Type B pancreatic cell (in vitro differentiated cells): ENCODE measurements at regions not wholly inside any gene's neighbourhood (a gene's known extent, or its start where the extent isn't known, plus 50 kb on each side); places are given as distances from the start of the nearest gene placed in this dataset.

Source experiments
- DNase-seq: peaks from one replicate; pipeline ENCODE4 v3.0.0; 2021; ENCODE audit warnings: mixed read lengths; ENCODE audit not compliant: unreplicated experiment; ENCODE audit errors: extremely low spot score
- H3K27ac Mint-ChIP-seq: 2 replicates; pipeline ENCODE4 v1.8.0; 2021; ENCODE audit warnings: mild to moderate bottlenecking, mixed read lengths
- H3K27me3 Mint-ChIP-seq: 2 replicates; pipeline ENCODE4 v1.8.0; 2021; ENCODE audit warnings: mixed read lengths
- H3K36me3 Mint-ChIP-seq: 2 replicates; pipeline ENCODE4 v1.8.0; 2021; ENCODE audit warnings: mixed read lengths
- H3K4me1 Mint-ChIP-seq: one replicate; pipeline ENCODE4 v1.8.0; 2021; ENCODE audit warnings: mixed read lengths; ENCODE audit not compliant: unreplicated experiment
- H3K4me3 Mint-ChIP-seq: 2 replicates; pipeline ENCODE4 v1.8.0; 2021; ENCODE audit warnings: mild to moderate bottlenecking, mixed read lengths
- H3K9me3 Mint-ChIP-seq: 2 replicates; pipeline ENCODE4 v1.8.0; 2021; ENCODE audit warnings: mixed read lengths
- TF ChIP-seq, protein P1 (sequence below): fragments of 200-600 bp; sonication (generic); conservative IDR thresholded peaks from 2 replicates; pipeline ENCODE4 v1.5.0; 2021; ENCODE audit warnings: antibody characterized with exemption, mild to moderate bottlenecking

DNA sequence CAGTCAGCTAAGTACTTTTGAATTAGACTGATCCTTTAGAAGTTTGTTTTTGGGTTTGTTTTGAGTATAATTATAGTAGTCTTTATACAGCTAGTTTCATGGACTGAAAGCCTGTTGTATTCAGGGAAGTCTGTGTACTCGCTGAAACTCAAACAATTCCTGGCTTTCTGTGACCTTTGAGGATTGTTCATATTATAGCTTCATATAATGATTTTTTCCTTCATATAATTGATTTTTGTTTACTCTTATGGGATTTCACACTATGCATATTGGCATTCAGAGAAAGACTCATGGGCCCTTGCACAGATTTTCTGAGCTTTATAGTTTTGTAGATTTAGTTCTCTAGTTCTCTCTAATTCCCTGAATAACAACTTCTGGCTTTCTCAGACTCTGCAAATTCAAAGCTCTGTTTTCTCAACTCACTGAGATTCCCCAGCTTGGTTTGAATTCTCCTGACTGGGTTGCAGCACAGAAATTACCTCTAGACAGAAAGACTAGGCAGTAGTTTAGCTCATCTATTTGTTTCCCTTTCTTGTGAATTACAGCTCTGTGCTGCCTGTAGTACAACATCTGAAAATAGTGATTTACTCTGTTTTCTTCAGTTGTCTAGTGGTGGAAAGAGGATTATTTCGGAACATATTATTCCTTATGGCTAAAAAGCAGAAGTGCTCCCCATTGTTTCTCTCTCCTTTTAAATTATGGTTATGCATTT, 495.9 kb upstream of the CNTNAP5 start:
- TF ChIP-seq, protein P1, sequence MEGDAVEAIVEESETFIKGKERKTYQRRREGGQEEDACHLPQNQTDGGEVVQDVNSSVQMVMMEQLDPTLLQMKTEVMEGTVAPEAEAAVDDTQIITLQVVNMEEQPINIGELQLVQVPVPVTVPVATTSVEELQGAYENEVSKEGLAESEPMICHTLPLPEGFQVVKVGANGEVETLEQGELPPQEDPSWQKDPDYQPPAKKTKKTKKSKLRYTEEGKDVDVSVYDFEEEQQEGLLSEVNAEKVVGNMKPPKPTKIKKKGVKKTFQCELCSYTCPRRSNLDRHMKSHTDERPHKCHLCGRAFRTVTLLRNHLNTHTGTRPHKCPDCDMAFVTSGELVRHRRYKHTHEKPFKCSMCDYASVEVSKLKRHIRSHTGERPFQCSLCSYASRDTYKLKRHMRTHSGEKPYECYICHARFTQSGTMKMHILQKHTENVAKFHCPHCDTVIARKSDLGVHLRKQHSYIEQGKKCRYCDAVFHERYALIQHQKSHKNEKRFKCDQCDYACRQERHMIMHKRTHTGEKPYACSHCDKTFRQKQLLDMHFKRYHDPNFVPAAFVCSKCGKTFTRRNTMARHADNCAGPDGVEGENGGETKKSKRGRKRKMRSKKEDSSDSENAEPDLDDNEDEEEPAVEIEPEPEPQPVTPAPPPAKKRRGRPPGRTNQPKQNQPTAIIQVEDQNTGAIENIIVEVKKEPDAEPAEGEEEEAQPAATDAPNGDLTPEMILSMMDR, result no peak
- no peaks in the 10 kb centered on the region for H3K9me3 Mint-ChIP-seq
- no peak for DNase-seq
- H3K27ac Mint-ChIP-seq, result no peak overlapping the region
- H3K27me3 Mint-ChIP-seq, result no peaks in the 10 kb centered on the region
- no peak overlapping the region for H3K4me3 Mint-ChIP-seq
- H3K4me1 Mint-ChIP-seq, result peaks cover 3% of the 10 kb centered on the region
- no peaks in the 10 kb centered on the region for H3K36me3 Mint-ChIP-seq

DNA sequence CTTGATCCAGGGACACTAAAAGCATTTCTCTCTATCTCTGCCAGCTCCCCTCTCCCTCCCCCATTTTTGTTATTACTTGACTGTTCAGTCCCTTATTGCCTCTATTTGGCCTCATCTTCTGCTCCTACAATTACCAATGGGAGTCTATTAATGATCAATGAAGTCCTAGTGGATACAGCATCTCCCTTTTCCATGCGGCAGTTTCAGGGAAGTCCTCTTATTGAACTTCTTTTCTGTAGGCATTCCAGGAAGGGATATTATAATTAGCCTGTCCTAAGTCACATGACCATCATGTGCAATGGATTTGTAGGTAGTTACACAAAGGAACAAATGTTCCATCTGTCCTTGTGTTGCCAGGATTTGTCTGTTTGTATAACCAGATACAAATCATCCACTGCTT, 495.1 kb upstream of the CNTNAP5 start:
- Mint-ChIP-seq H3K36me3 (no peaks in the 10 kb centered on the region), H3K9me3 (no peaks in the 10 kb centered on the region)
- TF ChIP-seq, protein P1, result no peak

DNA sequence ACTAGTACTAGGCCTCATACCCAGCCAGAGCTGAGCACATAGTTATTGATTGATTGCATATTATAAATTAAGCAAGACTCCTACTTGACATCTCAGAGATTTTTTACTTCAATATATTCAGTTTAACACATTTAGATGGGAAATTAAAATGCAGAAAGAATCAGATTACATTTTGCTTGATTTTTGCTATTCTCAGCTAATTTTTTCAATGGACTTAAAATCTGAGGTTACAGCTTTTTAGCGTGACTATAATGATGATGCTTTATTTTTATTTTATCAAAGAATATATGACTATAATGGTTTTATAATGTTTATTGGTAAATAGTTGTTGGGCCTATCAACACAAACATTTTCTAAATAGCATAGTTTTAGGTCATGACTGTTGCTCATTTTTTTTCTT, 493.0 kb upstream of the CNTNAP5 start:
- peaks cover 3% of the 10 kb centered on the region for H3K4me1 Mint-ChIP-seq
- no peaks in the 10 kb centered on the region for H3K9me3 Mint-ChIP-seq
- DNase-seq, result no peak
- H3K27ac Mint-ChIP-seq, result no peak overlapping the region
- H3K27me3 Mint-ChIP-seq, result no peaks in the 10 kb centered on the region
- TF ChIP-seq, protein P1, result no peak
- no peaks in the 10 kb centered on the region for H3K36me3 Mint-ChIP-seq
- H3K4me3 Mint-ChIP-seq, result no peak overlapping the region

More for the DNA sequence above, 495.1 kb upstream of the CNTNAP5 start:
- no peak overlapping the region for H3K27ac Mint-ChIP-seq
- no peak overlapping the region for H3K4me3 Mint-ChIP-seq
- H3K4me1 Mint-ChIP-seq, result peaks cover 3% of the 10 kb centered on the region
- H3K27me3 Mint-ChIP-seq, result no peaks in the 10 kb centered on the region
- no peak for DNase-seq

DNA sequence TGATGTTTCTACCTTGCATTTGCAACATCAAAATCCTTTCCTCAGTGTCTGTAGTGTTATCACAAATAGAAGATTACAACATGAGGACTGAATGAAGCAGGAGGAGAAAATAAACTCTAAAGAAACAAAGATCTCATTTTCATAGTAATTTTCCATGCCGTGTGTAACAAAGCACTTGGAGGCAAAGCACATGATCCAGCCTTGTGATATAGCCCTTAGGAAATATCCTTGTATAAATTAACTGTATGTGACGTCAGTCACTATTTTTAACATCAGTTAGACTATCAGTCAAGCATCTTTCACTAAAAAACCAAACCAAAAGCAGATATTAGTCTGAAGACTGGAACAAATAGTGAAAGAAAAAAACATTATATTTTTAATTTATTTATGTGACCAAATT, 492.1 kb upstream of the CNTNAP5 start:
- Mint-ChIP-seq H3K9me3 (no peaks in the 10 kb centered on the region), H3K4me1 (peaks cover 3% of the 10 kb centered on the region), H3K4me3 (no peak overlapping the region), H3K27me3 (no peaks in the 10 kb centered on the region), H3K27ac (no peak overlapping the region), H3K36me3 (no peaks in the 10 kb centered on the region)
- DNase-seq, result no peak
- TF ChIP-seq, protein P1, result no peak

DNA sequence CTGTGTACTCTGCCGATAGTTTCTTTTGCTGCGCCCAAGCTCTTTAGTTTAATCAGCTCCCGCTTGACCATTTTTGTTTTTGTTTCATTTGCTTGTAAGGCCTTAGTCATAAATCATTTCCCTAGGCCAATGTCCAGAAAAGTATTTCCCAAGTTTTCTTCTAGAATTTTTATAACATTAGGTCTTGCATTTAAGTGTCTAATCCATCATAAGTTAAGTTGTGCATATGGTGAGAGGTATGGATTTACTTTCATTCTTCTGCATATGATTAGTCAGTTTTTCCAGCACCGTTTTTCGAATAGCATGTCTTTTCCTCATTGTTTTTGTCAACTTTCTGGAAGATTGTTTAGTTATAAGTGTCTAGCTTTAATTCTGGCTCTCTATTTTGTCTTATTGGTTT, 484.8 kb upstream of the CNTNAP5 start:
- Mint-ChIP-seq H3K9me3 (peaks cover 6% of the 10 kb centered on the region), H3K4me3 (no peak overlapping the region), H3K4me1 (no peaks in the 10 kb centered on the region), H3K27me3 (no peaks in the 10 kb centered on the region), H3K27ac (no peak overlapping the region), H3K36me3 (no peaks in the 10 kb centered on the region)
- TF ChIP-seq, protein P1, result no peak
- DNase-seq, result no peak
